Tibial nerve (tissue), 4 donors: ENCODE measurements at regions not wholly inside any gene's neighbourhood (a gene's known extent, or its start where the extent isn't known, plus 50 kb on each side); places are given as distances from the start of the nearest gene placed in this dataset.

ENCODE experiments used
- EP300 ChIP-seq, 2 donors: sonication (generic); formaldehyde crosslinking; IDR thresholded peaks; one replicate each; pipeline ENCODE4 v1.6.1; 2017; ENCODE audit warnings: antibody characterized with exemption in 2 of 2, mild to moderate bottlenecking in 1 of 2
- TF ChIP-seq, protein P1 (sequence below), 5 experiments: fragments of 200-600 bp in 3 of 5; fragments of 450-650 bp in 2 of 5; sonication (generic) in 3 of 5; IDR thresholded peaks; one replicate each; pipeline ENCODE4 v1.5.1; 2016 to 2019; ENCODE audit warnings: antibody characterized with exemption in 5 of 5, mild to moderate bottlenecking in 3 of 5, moderate library complexity in 2 of 5

DNA sequence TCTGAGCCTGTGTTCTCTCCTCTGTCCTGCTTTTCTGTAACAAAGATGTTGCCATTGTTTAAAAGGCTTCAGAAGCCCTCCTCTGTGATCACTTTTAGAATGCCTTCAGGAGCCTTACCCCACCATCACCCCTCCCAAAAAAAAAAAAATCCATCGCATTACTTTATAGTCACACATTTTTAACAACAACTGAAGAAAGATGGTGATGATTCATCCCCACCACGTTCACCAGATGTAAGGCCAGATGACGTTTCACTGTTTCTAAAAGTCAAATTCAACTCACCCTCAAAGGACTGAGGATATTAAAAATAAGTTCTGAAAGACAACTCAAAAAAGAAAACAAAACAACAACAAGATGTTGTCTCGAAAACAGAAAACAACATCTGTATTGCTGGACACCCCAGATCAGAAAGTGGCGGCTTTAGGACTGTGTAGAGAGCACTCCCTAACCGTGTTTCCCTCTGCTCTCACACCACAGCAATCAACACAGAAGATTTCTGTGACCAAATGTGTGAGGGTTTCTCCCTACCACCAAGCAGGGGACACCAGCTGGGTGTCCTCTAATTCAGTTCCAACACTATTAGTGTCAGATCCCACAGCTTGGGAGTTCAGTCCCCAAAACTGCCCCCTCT, 61.9 kb upstream of the CREB1 start:
- TF ChIP-seq, protein P1, sequence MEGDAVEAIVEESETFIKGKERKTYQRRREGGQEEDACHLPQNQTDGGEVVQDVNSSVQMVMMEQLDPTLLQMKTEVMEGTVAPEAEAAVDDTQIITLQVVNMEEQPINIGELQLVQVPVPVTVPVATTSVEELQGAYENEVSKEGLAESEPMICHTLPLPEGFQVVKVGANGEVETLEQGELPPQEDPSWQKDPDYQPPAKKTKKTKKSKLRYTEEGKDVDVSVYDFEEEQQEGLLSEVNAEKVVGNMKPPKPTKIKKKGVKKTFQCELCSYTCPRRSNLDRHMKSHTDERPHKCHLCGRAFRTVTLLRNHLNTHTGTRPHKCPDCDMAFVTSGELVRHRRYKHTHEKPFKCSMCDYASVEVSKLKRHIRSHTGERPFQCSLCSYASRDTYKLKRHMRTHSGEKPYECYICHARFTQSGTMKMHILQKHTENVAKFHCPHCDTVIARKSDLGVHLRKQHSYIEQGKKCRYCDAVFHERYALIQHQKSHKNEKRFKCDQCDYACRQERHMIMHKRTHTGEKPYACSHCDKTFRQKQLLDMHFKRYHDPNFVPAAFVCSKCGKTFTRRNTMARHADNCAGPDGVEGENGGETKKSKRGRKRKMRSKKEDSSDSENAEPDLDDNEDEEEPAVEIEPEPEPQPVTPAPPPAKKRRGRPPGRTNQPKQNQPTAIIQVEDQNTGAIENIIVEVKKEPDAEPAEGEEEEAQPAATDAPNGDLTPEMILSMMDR (IDR thresholded peaks at IDR 0.05) = no peak
- TF ChIP-seq EP300 (IDR thresholded peaks at IDR 0.05) = no peak
